SK-MEL-5 (cell line): ENCODE measurements at regions not wholly inside any gene's neighbourhood (a gene's known extent, or its start where the extent isn't known, plus 50 kb on each side); places are given as distances from the start of the nearest gene placed in this dataset.

ENCODE experiments used
- DNase-seq: peaks from one replicate; pipeline ENCODE4 v3.0.0-alpha.2; 2016; ENCODE audit warnings: low read depth, low spot score
- in situ Hi-C: cut with HindIII; loops from 2 replicates; pipeline ENCODE4 v1.10.0; 2016; ENCODE audit warnings: low sequenced_read_pairs, high pct_unique_total_duplicates, low pct_unique_long_range_greater_than_20kb

DNA sequence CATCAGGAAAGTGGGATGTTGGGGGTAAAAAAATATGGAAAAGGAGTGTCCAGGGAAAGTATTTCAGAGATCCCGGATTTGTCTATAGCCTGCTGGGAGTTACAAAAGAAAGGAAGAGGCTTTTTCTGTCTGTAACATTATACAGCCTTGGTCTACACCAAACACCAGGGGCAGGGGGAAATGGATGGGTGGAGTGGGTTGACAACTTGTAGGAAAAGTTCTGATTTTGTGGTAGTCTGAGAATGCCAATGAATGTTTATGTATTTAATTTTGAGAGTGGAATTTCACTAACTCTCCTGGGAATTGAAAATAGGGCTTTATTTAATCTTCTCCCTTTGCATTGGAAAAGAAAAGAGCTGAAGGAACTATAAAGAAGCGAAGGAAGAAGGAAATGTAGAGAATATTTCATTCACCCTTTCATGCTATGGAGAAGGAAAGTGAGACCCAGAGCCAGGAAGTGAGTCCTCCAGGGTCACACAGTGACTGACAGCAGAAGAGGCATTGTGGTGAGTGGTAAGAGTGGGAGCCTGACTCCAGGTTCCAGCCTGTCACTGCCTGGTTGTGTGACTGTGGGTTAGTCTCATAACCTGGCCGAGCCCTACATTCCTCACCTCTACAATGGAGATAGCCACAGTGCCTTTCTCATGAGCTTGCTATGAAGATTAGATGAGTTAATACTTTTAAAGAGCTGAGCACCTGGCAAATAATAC, 346.3 kb upstream of the TNP1 start:
- DNase-seq, result no peak
- in situ Hi-C loops, result no loop called here

DNA sequence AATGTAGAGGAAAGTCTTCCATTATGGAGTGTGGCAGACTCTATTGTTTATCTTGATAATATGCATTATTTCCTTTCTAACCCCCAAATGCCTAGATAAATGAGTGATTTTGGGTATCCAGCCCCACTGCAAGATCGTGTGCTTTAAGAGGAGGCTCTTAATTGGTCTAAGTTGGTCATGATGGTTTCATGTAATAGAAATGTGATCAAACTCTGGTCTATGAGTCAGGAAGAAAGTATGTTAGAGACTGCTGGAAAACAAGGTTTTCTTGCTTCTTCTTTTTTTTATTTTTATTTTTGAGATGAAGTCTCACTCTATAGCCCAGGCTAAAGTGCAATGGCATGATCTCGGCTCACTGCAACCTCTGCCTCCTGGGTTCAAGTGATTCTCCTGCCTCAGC, 344.5 kb upstream of the TNP1 start:
- in situ Hi-C loops, result no loop called here

DNA sequence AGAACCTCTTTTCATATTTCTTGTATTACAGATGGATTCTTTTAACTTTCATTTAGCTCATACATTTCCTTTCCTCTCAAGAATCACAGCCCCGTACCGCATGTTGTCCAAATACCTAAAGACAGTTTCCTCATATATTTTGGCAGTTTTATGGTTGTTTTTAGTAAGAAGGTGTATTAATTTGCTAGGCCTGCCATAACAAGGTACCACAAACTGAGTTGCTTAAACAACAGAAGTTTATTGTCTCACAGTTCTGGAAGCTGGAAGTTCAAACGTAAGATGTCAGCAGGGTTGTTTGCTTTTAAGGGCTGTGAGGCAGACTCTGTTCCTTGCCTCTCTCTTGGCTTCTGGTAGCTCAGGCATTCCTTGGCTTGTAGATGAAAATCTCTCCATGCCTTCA, 343.2 kb upstream of the TNP1 start:
- in situ Hi-C loops, result no loop called here

More for the DNA sequence above, 344.5 kb upstream of the TNP1 start:
- DNase-seq, result no peak

DNA sequence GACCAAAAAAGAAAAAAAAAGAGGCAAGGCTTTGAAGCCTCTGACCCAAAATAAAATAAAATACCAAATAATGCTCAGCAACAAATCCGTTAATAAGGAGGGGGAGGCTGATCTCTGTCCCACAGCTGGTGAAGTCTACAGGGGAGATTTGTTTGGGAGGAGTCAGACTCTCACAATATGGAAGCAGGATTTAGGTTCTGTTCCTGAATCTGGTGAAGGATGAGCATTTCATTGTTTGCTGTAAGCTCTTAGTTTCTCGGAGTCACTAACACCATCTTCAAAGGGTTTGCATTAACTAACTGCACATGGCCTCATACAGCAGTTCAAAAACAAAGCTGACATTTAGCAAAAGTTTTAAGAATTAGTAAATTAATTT, 339.4 kb upstream of the TNP1 start:
- DNase-seq, result no peak
- in situ Hi-C loops, result no loop called here

More for the DNA sequence above, 343.2 kb upstream of the TNP1 start:
- DNase-seq, result no peak

DNA sequence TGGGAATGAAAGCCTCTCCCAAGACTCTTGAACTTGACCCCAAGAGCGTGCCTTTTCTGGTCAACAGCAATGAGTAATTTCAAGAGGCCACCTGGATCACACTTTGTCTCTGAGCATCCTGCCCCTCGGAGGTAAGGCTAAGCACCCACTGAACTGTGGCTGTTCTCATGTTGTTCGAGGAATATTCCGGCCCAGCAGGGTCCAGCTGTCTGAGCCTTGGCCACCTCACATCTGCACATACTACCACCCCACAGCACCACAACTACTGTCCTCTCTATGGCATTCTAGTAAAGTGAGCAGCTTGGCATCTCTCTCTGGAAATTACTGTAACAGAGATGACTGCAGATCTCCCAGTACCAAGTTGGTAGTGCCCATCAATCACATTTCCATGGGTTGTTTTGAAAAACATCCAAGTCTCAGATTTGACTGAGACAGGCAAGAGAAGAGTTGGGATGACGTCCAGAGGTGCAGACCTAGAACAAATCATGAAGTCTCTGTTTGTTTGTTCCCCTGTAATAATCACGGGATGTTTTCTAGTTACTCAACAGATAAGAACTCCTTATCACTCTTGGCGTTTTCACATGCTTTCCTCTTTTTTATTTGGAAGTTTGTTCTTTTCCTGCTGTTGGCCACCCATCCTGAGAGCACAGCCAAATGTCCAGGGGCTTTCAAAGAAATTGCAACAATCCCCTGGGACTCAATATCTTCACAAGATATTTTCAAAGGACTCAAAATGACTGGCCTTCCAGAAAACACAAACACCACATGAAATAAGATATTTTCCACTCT, 336.0 kb upstream of the TNP1 start:
- DNase-seq, result no peak
- in situ Hi-C loops, result no loop called here

DNA sequence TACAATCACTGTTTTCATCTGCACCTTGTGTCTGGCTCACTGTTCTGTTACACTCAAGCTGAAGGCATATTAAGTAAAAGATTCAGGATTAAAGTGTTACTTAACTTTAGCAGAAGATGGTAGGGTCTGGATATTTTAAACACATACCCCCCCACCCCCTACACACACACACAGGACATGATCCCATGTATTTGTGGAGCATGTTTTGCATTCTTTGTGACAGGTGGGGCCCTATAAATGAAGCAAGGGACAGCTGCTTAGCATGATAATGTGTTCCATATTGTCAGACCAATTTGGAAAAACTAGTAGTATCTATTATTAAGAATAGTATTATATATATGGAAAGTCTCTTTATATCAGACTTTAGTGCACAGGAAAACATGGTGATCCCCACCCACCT, 335.2 kb upstream of the TNP1 start:
- DNase-seq, result no peak
- in situ Hi-C loops, result no loop called here

DNA sequence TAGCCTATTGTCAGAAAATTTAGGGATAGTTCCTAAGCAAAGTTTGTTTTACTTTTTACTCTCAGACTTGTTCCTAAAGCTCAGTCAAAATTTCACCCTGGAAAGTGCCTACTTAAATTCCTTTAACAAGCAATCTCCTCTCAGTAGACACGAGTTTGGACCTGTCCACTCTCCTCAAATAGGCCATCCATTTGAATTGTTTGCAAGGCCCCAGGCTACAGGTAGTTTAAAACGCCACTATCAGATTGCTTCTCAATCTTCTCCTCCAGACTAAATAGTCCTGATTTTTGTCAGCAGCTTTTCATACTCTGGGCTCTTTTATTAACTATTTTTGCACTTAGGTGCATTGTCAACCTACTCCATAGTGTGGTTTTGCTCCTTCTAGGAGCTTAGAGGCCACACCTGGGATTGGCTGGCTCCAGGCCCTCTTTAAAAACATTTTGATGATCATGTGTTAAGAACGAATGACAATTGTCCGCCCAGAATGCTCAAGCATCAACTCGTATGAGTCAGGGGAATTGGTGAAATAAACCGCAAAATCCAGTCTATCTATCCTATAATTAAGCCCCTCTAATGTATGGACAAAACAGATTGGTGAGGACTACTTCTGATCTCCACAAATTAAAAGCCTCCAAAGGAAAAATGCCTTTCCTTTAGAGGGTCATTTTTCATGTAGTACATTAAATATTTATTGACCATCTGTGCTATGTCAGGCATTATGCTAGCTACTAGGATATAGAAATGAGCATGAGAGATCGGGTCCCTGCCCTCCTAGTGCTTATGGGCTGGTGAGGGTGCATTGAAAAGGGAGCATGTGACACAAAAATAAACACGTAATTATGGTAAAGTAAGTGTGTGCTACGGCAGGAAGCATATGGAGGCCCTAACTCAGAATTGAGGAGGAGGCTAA, 333.8 kb upstream of the TNP1 start:
- DNase-seq, result no peak
- in situ Hi-C loops, result no loop called here

DNA sequence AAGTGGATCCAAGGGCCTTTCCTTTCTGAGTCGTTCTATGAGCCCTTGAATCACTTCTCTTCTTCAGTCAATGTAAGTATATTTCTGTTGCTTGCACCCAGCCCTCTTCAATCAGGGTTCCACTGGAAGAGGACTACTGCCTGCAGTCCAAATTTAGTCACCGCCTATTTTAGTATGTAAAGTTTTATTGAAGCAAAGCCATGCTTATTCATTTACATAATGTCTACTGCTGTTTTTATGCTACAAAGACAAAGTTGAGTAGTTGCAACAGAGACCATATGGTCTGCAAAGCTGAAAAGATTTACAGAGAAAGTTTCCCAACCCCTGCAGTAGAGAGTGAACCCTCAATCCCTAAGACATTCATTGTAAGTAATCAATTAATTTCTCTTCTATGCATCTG, 332.5 kb upstream of the TNP1 start:
- in situ Hi-C loops, result no loop called here
- no peak for DNase-seq

DNA sequence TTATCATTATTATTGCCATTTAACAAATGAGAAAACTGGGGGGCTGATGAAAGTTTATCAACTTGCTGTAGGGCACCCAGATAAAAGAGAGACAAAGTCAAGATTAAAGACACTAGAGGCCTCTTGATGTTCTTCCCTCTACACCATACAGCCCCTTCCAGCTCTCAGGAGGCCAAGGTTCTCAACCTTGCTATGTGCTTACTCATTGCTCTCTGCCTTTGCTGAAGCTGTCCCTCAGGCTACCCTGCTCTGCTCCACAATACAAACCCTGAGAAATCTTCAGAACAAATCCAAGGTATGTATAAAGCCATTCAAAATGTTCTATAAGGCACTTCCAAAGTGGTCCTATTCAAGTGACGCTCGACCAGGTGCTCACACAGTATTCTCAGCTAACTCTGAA, 329.9 kb upstream of the TNP1 start:
- in situ Hi-C loops, result no loop called here
- no peak for DNase-seq

DNA sequence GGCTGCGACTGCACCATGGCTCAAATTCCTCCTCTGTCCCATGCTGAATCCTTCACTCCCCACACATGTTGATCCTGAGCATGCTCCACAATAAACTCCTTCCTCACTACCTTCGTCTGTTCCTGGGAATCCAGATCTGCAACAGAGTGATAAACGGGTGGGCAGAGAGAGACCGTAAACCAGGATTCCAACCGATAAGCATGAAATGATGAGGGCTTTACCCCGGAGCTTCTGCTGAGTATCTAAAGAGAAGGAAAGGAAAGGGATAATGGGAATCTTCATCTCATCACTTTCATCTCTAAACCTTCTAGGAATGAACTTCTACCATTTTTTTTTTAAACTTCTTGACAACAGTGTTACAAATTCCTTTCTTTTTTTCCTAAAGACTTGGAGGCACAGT, 329.3 kb upstream of the TNP1 start:
- in situ Hi-C loops, result no loop called here
- no peak for DNase-seq

DNA sequence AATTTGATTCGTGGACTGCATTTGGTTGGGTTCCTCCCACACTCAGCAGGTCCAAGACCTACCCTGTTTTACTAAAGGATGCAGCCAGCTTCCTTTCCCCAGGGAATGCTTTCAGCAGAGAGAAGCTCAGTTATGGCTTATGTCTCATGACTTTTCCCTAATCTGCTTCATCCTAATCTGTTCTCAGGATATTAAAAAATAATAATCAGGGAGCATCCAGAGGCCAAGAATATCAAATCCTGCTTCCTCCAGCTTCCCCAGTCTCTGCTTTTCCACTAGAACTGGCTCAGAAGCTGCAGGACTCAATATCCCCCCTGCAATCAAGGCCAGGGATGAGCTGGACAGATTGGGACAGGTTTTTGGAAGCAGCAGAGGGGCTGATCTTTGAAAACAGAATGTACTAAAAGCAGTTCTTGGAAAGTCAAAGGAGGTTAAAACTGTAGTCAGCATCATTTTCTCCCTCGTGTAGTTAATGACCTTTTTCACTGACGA, 326.9 kb upstream of the TNP1 start:
- in situ Hi-C loops, result no loop called here
- DNase-seq, result no peak

DNA sequence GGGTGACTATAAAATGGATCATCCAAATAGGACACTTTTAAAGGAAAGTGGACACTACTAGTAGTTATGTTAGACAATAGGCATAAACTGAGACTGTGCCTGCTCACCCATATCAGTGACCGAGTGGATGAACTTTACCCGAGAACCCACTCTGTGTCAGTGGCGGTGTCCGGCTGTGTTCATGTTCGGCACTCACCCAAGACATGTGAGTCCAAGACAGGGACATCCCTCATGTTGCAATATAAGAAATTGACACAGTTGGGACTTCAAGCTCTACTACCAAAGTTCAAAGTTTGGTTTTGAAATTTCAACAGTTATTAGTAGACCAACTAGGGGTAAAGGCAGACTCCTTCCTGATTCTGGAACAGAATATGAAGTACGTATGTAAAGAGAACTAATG, 326.3 kb upstream of the TNP1 start:
- in situ Hi-C loops, result no loop called here
- DNase-seq, result no peak

DNA sequence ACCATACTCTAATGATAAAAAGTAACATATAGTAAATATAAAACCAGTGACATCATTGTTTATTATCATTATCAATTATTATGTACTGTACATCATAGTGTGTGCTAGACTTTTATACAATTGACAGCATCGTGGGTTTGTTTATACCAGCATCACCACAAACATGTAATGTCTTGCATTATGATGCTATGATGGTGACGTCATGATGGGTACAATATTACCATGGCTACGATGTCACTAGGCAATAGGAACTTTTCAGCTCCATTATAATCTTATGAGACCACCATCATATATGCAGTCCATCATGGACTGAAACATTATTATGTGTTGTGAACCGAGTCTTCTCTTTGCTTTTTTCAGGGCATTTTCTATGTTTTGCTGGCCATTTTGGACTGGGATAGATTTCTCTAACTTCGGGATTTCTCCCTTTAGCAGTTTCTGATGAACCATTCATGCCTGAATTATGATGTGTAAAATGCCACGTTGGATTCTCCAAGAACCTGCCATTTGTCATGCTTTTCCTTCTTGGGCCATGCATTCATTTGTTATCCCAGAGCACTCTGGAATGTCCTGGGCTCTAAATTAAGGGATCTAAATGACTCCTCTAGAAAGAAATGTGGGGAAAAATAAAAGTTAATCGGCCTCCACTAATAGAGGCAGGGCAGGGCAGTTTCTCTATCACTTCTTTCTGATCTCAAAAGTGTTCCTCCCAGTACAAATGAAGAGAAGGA, 325.6 kb upstream of the TNP1 start:
- in situ Hi-C loops, result no loop called here

DNA sequence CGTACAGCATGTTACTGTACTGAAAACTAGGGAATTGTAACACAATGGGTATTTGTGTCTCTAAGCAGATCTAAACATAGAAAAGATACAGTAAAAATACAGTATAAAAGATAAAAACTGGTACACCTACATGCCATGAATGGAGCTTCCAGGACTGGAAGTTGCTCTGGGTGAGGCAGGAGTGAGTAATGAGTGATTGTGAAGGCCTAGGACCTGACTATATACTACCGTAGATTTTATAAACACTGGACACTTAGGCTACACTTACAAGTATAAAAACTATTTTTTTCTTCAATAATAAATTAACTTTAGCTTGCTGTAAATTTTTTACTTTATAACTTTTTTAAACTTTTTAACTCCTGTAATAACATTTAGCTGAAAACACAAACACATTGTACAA, 324.4 kb upstream of the TNP1 start:
- DNase-seq, result no peak
- in situ Hi-C loops, result no loop called here

More for the DNA sequence above, 325.6 kb upstream of the TNP1 start:
- no peak for DNase-seq

DNA sequence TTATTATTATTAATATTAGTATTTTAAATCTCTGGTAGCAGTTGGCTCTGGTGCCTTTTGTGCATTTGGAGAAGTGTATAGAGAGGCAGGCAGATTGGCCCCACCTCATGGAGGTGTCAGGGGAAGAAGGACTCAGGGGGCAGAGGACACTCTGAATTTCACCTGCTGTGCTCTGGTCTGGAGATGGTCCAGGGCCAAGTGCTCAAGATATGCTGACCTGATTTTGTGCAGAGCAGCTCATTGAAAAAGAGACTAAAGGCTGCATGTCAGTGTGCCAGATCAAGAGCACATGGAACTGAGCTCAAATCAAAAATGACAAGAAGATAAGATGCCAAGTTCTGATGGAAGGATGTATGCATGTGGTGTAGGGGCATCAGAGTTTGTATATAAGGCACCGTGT, 323.6 kb upstream of the TNP1 start:
- in situ Hi-C loops, result no loop called here
- DNase-seq, result no peak

DNA sequence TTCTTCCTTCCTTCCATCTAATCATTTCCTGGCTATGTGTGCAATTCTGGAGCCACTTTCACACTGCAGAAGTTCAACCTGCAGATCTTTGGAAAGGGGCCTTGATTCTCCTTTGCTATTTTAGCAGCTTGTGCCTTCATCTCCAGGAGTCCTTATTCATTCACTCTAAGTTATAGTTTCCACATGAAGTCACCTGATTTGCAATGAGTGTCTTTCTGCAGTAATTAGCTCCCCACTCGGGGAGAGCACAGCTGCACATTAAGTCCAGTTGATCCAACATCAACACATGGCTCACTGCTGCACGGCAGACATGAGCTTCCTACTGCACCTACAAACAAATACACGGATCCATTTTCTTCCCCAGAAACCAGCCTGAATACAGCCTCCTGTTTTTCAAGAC, 323.1 kb upstream of the TNP1 start:
- no peak for DNase-seq
- in situ Hi-C loops, result no loop called here

DNA sequence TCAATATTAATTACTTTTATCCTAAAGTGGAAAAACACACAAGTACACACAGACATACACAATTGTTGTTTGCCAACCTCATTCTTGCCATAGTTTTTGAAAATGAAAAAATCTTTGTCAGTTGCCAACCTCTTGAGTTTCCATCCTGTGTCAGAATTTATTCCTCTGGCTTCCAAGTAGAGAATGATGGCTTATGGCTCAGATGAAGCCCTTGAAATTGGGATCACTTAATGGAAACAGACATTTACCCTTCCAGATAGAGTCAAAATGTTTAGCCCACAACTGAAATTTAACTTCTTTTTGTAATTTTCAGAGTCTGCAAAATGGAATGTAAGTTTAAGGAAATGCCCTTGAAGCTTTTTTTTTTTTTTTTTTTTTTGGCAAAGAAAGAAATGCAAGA, 321.6 kb upstream of the TNP1 start:
- in situ Hi-C loops, result no loop called here
- no peak for DNase-seq

DNA sequence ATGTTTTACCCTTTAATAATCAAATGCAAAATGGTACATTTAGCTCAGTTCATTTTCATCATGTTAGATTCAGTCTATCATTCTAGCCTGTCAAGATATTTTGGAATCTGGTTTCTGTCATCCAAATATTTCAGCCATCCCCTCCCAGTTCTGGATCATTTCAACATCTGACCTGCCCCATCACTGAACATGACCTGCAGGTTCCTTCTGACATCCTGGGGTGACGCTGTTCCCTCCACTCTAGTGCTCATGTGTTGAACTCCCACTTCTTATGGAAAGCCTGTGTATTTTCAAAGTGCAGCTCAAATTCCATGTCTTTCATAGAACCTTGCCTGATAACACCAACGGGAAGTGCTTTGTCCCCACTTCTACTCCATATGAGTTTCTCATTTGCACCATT, 320.0 kb upstream of the TNP1 start:
- in situ Hi-C loops, result no loop called here
- no peak for DNase-seq
